B cell (primary cell): ENCODE measurements at regions not wholly inside any gene's neighbourhood (a gene's known extent, or its start where the extent isn't known, plus 50 kb on each side); places are given as distances from the start of the nearest gene placed in this dataset.

Experiments used
- ATAC-seq: fragments of 200-7000 bp; cut with Tn5 transposase; one replicate; pipeline ENCODE4 v1.10.0; 2021; ENCODE audit warnings: low read depth, mild to moderate bottlenecking, moderate number of reproducible peaks, moderate library complexity
- CTCF ChIA-PET: fragments of 350-600 bp; sonication (Branson Sonifier 250); formaldehyde crosslinking; loops from one replicate; lab custom pipeline; 2021; ENCODE audit warnings: antibody characterized with exemption, inconsistent platforms; lab: Charles Lee
- POLR2A ChIA-PET: fragments of 350-600 bp; sonication (Branson Sonifier 250); formaldehyde crosslinking; loops from one replicate; lab custom pipeline; 2021; ENCODE audit warnings: antibody characterized with exemption; lab: Charles Lee
- DNase-seq: peaks from one replicate; pipeline ENCODE4 v3.0.0; 2013
- H2AFZ ChIP-seq: 2 replicates; pipeline ENCODE4 v1.6.1; 2012; ENCODE audit warnings: mild to moderate bottlenecking, low read depth, low read length; ENCODE audit not compliant: insufficient read depth, poor library complexity, severe bottlenecking
- H3K27ac ChIP-seq, 2 donors: 1 replicate in 1 of 2; 2 replicates in 1 of 2; pipeline ENCODE4 v1.5.1; 2012 to 2013; ENCODE audit warnings: low read length in 2 of 2, mild to moderate bottlenecking in 2 of 2, moderate library complexity in 1 of 2
- H3K27me3 ChIP-seq, 4 experiments: fragments of 200-600 bp in 1 of 4; sonication (generic) in 1 of 4; replicated peaks in 1 of 4; 1 replicate in 2 of 4; 2 replicates in 2 of 4; pipeline versions ENCODE4 v1.6.1 to v1.7.0; 2013 to 2016; ENCODE audit warnings: low read length in 3 of 4, mild to moderate bottlenecking in 2 of 4, mixed read lengths in 1 of 4, moderate library complexity in 1 of 4; ENCODE audit not compliant: insufficient read depth in 4 of 4, control insufficient read depth in 3 of 4; ENCODE audit errors: control extremely low read depth in 1 of 4
- H3K36me3 ChIP-seq, 2 experiments: replicated peaks in 1 of 2; 1 replicate in 1 of 2; 2 replicates in 1 of 2; pipeline versions ENCODE4 v1.6.1 to v1.7.1; 2013; ENCODE audit warnings: low read length in 1 of 2; ENCODE audit not compliant: insufficient read depth in 2 of 2, control insufficient read depth in 1 of 2; ENCODE audit errors: control extremely low read depth in 1 of 2, extremely low read depth in 1 of 2
- H3K4me1 ChIP-seq, 2 donors: fragments of 200-600 bp in 1 of 2; sonication (generic) in 1 of 2; 1 replicate in 1 of 2; 2 replicates in 1 of 2; pipeline versions ENCODE4 v1.5.1 to v1.6.1; 2013 to 2017; ENCODE audit warnings: low read length in 2 of 2; ENCODE audit not compliant: control insufficient read depth in 2 of 2, insufficient read depth in 2 of 2
- H3K4me2 ChIP-seq: replicated peaks from 2 replicates; pipeline ENCODE3; 2012; ENCODE audit warnings: mild to moderate bottlenecking, low read depth, low read length; ENCODE audit not compliant: poor library complexity, severe bottlenecking
- H3K4me3 ChIP-seq, 5 experiments: fragments of 200-600 bp in 1 of 5; sonication (generic) in 1 of 5; 1 replicate in 3 of 5; 2 replicates in 2 of 5; pipeline versions ENCODE4 v1.5.1 to v1.7.0; 2011 to 2016; ENCODE audit warnings: low read length in 4 of 5, mild to moderate bottlenecking in 4 of 5, low read depth in 2 of 5, control low read depth in 1 of 5, moderate library complexity in 1 of 5; ENCODE audit not compliant: insufficient read depth in 1 of 5; ENCODE audit errors: control extremely low read depth in 1 of 5, extremely low read depth in 1 of 5
- H3K79me2 ChIP-seq: fragments of 200-600 bp; sonication (generic); one replicate; pipeline ENCODE4 v1.6.0; 2016; ENCODE audit warnings: low read length; ENCODE audit not compliant: control insufficient read depth, insufficient read depth
- H3K9ac ChIP-seq: fragments of 200-600 bp; sonication (generic); 2 replicates; pipeline ENCODE4 v1.6.1; 2017; ENCODE audit warnings: mild to moderate bottlenecking, low read length, moderate library complexity
- H3K9me3 ChIP-seq, 3 donors: one replicate each; pipeline versions ENCODE4 v1.6.1 to v1.7.1; 2013; ENCODE audit warnings: low read length in 2 of 3; ENCODE audit not compliant: control insufficient read depth in 2 of 3, insufficient read depth in 1 of 3; ENCODE audit errors: control extremely low read depth in 1 of 3
- H4K20me1 ChIP-seq: 2 replicates; pipeline ENCODE4 v1.6.0; 2012; ENCODE audit warnings: mild to moderate bottlenecking, low read length; ENCODE audit not compliant: insufficient read depth, control insufficient read depth, poor library complexity, severe bottlenecking
- H3K27ac Mint-ChIP-seq: one replicate; pipeline ENCODE4 v1.8.0; 2021; ENCODE audit warnings: mixed read lengths
- H3K27me3 Mint-ChIP-seq: one replicate; pipeline ENCODE4 v1.8.0; 2021; ENCODE audit warnings: mixed read lengths
- H3K4me1 Mint-ChIP-seq: one replicate; pipeline ENCODE4 v1.8.0; 2021; ENCODE audit warnings: mixed read lengths
- H3K4me3 Mint-ChIP-seq: one replicate; pipeline ENCODE4 v1.8.0; 2021; ENCODE audit warnings: mixed read lengths
- H3K9me3 Mint-ChIP-seq: one replicate; pipeline ENCODE4 v1.8.0; 2022; ENCODE audit warnings: mixed read lengths; ENCODE audit not compliant: insufficient read depth
- EZH2 ChIP-seq: IDR thresholded peaks from 2 replicates; pipeline ENCODE4 v1.6.1; 2012; ENCODE audit warnings: borderline replicate concordance, low read depth, mild to moderate bottlenecking, moderate library complexity, low read length; ENCODE audit not compliant: insufficient read depth, poor library complexity, severe bottlenecking
- WGBS: methylation state at CpG from one replicate; pipeline ENCODE4 v1.1.5; 2013; ENCODE audit warnings: missing lambda C conversion rate; ENCODE audit not compliant: insufficient coverage; 5-methylcytosine and 5-hydroxymethylcytosine counted together
- intact Hi-C: fragments of 100-400 bp; cut with micrococcal nuclease; formaldehyde crosslinking; loops from one replicate; pipeline ENCODE4 v1.10.0; 2022
- TF ChIP-seq, protein P1 (sequence below): fragments of 200-600 bp; IDR thresholded peaks from one replicate; pipeline ENCODE4 v1.8.0; 2022; ENCODE audit warnings: antibody characterized with exemption, mild to moderate bottlenecking

DNA sequence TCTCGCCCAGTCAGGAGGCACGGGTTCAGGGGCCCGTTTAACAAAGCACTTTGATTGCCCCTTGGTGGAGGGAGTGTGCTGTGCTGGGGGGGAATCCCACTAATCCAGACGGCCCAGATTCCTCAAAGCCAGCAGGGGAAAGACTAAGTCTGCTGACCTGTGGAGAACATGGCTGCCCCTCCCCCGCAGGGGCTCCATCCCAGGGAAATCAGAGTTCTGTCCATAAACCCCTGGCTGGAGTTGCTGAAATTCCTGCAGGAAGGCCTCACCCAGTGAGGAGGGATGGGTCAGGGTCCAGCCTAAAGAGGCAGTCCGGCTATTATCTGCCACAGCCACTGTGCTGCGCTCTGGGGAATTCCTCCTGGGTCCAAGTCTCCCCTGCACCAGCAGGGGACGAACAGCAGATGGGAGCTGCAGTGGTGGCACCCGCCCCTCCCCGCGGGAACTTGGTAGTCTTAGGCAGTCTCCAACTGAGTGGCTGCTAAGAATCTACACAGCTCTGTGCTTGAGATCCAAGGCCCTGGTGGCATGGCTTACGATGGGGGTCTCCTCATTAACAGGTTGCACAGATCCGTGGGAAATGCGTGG, 174.0 kb upstream of the DAB2 start:
- Histone ChIP-seq H3K27me3 (peaks cover 0 to 6% (median 2%) of the 10 kb centered on the region in 4 experiments), H3K9me3 (no peaks in the 10 kb centered on the region), H3K4me1 (no peaks in the 10 kb centered on the region), H3K79me2 (no peaks in the 10 kb centered on the region), H3K36me3 (no peaks in the 10 kb centered on the region), H4K20me1 (no peaks in the 10 kb centered on the region), H3K9ac (no peak overlapping the region), H3K4me3 (no peak overlapping the region), H2AFZ (no peak overlapping the region), H3K4me2 (no peak overlapping the region), H3K27ac (no peak overlapping the region)
- 92% methylated on average over 14 of the region's 14 CpGs for WGBS
- no peak for TF ChIP-seq EZH2
- TF ChIP-seq, protein P1, sequence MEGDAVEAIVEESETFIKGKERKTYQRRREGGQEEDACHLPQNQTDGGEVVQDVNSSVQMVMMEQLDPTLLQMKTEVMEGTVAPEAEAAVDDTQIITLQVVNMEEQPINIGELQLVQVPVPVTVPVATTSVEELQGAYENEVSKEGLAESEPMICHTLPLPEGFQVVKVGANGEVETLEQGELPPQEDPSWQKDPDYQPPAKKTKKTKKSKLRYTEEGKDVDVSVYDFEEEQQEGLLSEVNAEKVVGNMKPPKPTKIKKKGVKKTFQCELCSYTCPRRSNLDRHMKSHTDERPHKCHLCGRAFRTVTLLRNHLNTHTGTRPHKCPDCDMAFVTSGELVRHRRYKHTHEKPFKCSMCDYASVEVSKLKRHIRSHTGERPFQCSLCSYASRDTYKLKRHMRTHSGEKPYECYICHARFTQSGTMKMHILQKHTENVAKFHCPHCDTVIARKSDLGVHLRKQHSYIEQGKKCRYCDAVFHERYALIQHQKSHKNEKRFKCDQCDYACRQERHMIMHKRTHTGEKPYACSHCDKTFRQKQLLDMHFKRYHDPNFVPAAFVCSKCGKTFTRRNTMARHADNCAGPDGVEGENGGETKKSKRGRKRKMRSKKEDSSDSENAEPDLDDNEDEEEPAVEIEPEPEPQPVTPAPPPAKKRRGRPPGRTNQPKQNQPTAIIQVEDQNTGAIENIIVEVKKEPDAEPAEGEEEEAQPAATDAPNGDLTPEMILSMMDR: no peak
- H3K27me3 Mint-ChIP-seq: peaks cover 18% of the 10 kb centered on the region
- H3K4me1 Mint-ChIP-seq: no peaks in the 10 kb centered on the region
- intact Hi-C loops: no loop called here
- no peak overlapping the region for H3K27ac Mint-ChIP-seq
- no peak overlapping the region for H3K4me3 Mint-ChIP-seq
- ChIA-PET CTCF (interaction anchor here (1.3 kb wide), 1 partner anchor 9 kb away, joined by 4 read pairs; no protein-coding TSS in a partner anchor), POLR2A (no interaction called here)
- ATAC-seq (no peak), DNase-seq (no peak)
- H3K9me3 Mint-ChIP-seq: no peaks in the 10 kb centered on the region

DNA sequence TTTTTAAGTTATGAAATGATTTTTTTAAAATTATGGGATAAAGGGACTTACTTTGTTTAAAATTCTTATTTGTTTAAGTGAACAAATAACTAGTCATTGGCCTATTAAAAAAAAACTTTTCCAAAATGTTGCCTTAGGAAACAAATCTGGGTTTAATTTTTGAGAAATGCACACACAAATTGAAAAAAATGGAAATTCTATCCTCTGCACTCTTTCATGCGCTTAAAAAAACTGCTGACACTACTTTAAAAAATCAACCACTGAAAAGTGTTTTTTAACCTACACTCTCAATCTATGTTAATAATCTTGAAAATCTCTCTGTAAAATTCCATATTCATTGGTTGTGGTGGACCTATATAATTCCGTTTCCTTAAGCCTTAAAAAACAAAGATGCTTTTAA, 163.4 kb upstream of the DAB2 start:
- Histone ChIP-seq H3K4me2 (no peak overlapping the region), H3K27me3 (peaks cover 0 to 3% (median 0%) of the 10 kb centered on the region in 4 experiments), H3K9me3 (no peaks in the 10 kb centered on the region), H3K9ac (no peak overlapping the region), H2AFZ (no peak overlapping the region), H3K4me3 (no peak overlapping the region), H3K79me2 (no peaks in the 10 kb centered on the region), H4K20me1 (no peaks in the 10 kb centered on the region), H3K27ac (no peak overlapping the region), H3K36me3 (no peaks in the 10 kb centered on the region), H3K4me1 (no peaks in the 10 kb centered on the region)
- TF ChIP-seq EZH2: no peak
- TF ChIP-seq, protein P1: no peak
- no CpG with 5 or more reads among the region's 2 CpGs for WGBS
- DNase-seq (no peak), ATAC-seq (no peak)
- POLR2A ChIA-PET: no interaction called here
- H3K4me3 Mint-ChIP-seq: no peak overlapping the region
- no peaks in the 10 kb centered on the region for H3K4me1 Mint-ChIP-seq
- H3K27me3 Mint-ChIP-seq: peaks cover under 1% of the 10 kb centered on the region
- intact Hi-C loops: no loop called here
- no peaks in the 10 kb centered on the region for H3K9me3 Mint-ChIP-seq
- no peak overlapping the region for H3K27ac Mint-ChIP-seq
- CTCF ChIA-PET: interaction anchor here (2.2 kb wide), 1 partner anchor 9 kb away, joined by 15 read pairs; no protein-coding TSS in a partner anchor
